HK-2 (cell line): ENCODE measurements at regions not wholly inside any gene's neighbourhood (a gene's known extent, or its start where the extent isn't known, plus 50 kb on each side); places are given as distances from the start of the nearest gene placed in this dataset.
"Not testable (repeated sequence)": the region's sequence is repeated elsewhere in the genome, so short reads cannot be mapped to it uniquely, and the experiment has no call there.

Experiments used
- DNase-seq: peaks from one replicate; pipeline ENCODE4 v3.0.0-alpha.2; 2018; ENCODE audit not compliant: unreplicated experiment

DNA sequence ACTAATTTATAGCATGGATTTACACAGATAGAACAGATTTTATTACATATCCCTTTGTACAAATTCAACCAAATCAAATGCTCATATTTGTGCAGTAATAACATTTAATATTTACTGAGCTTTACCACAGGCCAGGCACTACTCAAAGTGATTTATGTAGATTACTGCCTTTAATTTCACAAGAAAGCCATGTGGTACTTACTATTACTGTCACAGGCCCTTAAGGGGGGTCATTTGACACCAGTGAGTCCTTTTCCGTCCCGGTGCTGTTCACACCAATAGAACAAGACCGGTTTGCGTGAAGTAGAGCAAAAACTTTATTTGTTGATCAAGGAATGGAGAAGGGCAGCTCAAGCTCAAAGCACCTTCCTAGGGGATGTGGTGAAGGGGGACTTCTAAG, 308.5 kb upstream of the KCNN2 start:
- DNase-seq, result no peak

DNA sequence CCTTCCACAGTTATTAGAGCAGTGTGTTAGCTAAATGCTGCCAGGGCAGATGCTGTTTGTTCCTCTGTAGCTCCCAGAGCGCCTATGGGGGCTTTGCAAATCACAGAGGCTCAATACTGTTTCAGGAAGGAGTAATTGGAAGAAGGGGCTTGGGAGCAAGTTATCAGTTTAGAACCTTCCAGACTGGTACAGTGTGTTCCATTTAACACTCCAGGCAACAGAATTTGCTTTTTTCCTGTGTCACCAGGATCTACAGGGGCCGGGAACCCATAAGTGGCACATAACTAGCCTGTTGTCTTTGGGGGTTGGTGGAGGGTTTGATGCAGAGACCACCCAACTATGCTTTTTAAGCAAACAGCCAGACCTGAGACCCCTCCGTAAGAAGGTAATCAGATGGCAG, 307.3 kb upstream of the KCNN2 start:
- DNase-seq, result no peak

DNA sequence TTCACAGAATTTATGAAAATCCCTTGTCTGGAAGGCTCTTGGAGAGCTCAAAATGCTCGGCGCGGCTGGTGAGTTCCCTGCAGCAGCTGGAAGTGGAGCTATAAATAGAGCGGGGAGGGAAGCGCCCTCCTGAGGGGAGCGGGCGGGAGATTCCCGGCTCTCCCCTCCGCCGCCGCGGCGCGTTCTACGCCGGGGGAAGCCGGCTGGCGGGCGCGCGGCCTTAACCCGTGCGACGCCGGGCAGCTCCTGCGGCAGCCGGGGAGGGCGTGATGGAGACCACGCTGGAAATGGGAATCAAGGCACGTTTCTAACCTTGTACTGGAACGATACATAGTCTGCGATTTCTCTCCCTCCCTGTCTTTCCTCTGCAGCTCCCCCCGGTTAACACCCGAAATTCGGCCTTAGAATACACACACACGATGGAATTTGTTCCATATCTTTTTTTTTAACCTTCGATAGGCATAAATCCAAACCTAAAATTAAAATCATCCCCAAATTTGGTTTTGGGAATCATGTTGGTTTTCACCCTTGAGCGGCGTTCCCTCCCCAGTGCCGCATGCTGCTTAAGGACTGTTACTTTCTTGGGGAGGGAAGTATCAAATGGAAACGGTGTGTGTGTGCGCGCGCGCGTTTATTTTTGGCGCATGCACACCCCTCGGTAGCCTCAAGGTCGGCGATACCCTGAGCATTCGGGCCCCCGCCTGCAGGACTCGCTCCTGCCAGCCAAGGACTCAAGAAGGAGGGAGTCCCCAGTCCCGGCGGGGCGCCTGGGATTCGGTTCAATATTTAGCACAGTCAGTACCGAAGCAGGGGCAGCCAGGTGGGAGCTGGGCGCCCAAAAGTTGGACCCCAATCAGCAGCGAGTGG, 306.3 kb upstream of the KCNN2 start:
- DNase-seq, result peak; percentile 7

DNA sequence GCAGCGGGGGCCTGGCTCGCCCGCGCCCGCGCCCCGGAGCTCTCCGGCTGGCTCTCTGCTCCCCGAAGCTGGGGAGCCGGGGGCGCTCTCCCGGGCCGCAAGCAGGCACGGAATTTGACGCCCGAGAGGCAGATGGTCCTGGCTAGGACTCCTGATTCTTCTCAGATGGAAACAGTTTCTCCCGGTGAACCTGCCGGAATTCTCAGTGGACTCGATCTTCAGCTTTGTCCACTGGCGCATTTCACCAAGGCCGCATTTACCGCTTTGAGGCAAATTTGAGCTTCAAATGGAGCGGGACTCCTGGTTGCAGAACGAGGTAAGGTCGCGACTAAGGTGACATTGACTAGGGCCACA, 305.7 kb upstream of the KCNN2 start:
- no peak for DNase-seq

DNA sequence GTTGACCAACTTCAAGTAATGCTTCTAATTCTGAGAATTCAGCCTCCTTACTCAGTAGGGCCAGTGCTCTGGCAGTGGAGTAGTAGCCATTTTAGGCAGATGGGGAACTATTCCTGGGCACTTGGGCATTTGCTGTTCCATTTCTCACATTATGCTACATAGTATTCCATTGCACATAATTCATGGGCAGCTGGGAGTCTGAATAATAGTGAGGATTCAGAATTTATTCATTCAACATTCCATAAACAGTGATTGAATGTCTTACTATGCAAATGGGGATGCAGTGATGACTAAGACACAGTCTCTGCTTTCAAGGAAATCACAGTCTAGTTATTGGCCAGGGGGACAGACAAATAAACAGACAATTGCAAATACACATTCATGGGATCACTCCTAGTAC, 301.0 kb upstream of the KCNN2 start:
- no peak for DNase-seq

DNA sequence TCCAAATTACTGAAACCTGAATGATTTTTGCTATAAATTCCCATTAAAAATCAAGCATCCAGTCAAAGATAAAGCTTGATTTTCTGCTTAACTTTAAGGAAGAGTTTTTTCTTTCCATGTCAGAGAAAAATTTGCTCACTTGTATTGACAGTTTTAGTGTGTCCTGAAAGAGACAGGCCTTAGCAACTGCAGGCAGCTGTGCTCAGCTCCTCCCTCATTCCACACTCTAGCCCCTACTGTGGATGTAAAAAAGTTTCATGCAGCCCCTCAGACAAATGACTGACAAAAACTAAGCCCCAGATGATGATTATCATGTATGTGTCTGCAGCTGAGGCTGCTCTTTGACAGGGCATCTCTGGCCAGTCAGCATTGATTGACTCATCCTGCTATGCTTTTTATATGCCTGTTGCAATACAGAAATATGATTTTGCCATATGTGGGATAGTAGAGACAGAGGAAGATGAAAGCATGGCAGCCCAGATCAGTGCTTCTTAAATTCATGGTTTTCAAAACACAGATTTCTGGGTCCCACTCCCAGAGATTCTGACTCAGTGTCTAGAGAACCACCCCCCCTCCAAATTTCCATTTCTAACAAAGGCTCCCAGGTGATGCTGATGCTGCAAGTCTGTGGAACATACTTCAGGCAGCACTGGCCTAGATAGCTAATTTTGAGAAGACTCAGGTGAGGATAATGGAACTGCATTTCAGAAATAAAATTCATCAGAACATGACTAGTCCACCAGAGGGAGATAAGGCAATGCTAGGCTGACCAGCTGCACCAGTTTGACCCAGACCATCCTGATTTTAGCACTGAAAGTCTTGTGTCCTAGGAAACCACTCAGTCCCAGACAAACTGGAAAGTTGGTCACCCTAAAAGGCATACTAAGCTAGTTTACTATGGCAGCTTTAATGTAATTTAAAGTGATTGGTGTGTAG, 298.7 kb upstream of the KCNN2 start:
- DNase-seq, result no peak

DNA sequence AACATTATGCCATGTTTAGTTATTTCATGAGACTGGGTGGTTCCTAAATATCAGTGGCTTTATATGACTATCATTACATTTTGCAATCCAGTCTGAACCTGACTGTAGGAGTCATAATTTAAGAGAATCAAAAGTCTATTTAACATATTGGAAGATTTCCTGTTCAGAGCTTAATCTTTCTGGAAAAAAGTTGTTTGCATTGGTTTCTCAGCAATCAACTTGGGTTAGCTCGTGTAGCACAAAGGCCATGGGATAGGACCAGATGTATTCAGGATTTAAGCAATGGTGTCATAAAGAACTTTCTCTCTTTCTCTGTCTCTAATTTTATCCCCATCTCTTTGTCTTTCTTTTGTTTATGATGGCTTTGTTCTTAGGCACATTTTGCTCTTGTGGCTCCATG, 296.0 kb upstream of the KCNN2 start:
- DNase-seq, result no peak

DNA sequence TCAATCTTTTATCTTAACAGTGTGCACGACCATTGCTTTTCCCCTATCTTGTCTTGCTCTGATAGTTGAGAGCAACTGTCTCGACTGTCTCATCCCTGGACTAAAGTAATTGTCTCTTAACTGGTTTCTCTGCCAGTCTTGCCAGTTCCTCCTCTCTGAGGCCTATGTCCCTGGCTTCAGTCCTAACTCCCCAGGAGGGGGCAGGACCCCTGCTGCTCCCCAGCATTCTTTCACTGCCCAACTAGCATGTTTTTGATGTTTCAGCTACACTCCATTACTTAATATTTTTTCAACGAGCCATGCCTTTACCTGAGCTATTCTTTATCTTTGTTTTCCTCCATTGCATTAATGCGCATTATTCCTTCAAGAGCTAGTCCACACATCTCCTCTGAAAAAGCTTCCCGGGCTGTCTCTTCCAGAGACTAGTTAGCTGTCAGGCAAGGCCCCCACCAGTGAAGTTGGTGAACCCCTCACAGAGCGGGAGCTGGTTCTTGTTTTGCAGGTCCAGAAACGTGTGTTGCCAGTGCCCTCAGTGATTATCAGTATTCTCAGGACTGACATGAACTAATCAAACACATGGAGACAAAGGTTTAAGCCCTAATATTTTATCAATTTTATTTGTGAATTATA, 291.7 kb upstream of the KCNN2 start:
- no peak for DNase-seq

DNA sequence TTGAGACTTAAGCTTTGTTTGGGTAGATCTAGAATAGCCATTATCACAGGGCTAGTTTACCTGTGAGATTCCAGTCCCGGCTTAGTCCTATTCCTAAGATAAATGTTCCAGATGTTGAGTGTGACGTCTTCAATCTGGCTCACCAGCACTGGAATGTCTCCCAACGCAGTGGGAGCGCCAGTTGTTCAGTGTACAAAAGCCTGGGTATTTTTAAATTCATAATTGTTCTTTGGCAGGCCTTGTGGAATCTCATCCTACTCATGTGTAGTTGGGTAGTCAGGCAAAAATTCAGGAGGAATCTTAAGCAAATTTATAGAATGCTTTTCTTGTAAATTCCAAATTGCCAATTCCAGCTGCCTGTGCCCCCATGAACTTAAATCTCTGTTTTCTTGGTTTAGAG, 272.6 kb upstream of the KCNN2 start:
- no peak for DNase-seq

DNA sequence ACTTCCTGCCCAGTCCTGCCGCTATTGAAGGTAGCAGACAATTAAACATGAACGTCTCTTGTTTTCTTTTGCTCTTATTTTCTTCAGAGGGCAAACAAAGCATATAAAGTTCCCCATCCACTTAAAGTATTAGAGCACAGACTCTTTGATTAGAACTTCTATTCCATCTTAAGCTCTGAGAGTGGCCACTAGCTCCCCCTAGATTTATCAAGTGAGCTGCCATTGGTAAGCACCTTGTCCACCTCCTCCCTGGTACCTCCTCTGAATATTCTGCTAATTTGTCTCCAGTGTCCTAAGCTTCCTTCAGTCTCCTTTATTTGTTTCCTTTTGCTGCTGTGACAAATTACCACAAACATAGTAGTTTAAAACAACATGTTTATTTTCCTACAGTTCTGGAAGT, 264.3 kb upstream of the KCNN2 start:
- no peak for DNase-seq

DNA sequence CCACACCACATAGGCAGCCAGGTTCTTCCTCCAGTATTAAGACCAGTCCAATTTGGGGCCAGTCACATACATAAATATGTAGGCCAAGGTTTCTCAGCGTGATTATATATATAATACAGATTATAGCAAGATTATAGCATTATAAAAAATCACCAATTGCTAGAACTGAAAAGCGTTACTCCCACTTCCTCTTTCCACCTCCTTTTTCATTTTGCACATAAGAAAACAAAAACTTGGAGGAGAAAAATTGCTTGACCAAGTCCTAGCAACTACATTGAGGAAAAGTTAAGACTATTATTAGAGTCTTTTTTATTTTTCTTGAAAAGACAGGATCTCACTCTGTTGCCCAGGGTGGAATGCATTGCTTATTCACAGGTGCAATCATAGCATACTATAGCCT, 262.7 kb upstream of the KCNN2 start:
- no peak for DNase-seq

DNA sequence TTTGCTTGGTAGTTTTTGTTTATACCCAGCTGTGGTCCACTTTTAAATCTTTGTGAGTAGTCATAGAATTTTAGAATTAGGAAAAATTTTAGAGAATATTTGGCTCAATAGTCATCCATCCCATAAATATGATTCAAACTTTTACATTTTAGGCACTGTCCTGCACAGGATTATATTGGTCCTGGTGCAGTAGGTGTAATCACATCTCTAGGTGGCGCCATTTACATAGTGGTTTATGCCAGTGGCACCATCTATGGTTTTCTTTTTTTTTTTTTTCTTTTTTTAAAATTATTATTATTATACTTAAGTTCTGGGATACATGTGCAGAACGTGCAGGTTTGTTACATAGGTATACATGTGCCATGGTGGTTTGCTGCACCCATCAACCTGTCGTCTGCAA, 260.7 kb upstream of the KCNN2 start:
- DNase-seq, result no peak

DNA sequence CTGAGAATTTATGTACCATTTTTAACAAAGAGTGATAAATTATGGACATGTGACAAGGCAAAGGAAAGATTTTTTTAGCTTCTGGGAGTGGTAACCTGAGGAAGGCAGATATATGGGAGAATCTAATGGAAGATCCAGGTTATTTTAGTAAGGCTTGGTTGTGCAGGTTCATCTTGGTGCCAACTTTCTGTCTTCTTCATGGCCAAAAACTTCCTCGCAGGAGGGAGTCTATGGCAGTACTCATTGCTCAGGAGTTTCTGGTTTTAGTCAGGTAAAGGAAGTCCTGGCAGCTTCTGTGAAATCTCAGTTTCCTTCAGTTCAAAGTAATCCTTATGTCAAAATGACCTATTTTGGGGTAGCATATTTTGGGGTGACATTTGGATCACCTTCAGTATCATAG, 248.3 kb upstream of the KCNN2 start:
- no peak for DNase-seq

DNA sequence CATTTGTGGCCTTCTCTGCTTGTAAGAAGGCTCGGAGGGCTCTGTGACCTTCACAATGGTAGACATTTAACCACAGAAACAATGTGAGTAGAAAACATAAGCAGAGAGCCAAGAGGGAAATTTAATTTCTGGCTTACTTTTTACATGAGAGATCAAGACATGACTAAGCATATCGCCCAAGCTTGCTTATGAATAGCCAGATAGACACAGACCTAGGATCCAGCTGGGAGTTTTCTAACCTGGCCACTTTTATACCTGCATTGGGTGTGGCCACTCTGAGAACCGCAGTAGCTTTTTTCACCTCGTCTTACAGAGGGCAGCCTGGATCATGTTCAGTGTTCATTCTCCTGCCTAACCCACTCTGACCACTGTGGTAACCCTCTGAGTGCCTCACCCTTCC, 244.9 kb upstream of the KCNN2 start:
- DNase-seq, result no peak

DNA sequence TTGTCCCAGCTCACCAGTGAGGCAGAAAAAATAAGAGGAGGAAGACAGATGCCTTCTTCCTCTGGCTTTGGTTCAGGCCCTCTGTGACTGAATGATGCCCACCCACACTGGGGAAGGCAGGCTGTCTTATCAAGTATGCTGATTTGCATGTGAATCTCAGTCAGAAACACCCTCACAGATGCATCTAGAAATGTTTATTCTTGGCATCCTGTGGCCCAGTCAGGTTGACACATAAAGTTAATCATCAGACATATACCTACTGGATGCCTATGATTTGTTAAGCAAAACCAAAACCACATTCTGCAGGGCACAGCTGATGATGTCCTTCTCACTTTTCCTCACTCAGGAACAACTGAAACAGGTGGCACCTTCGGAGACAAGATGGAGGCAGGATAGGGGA, 243.4 kb upstream of the KCNN2 start:
- DNase-seq, result no peak

DNA sequence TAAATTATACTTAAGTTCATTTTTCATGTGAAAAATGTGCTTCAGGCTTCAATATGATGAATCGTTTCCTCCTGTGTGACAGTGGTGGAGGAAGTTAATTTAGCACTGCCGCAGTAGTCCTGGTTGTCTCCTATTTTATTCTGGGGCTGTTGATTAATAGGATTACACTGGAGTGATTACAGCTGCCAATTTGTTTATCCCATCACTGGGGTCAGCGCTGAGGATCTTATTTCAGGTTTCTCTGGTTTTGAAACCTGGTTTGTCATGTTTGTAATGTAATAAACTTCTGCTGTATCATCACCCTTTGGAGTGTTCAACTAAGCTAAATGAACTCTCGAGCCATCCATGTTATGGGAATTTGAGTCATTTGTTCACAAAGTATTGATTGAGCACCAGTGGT, 241.7 kb upstream of the KCNN2 start:
- DNase-seq, result no peak

DNA sequence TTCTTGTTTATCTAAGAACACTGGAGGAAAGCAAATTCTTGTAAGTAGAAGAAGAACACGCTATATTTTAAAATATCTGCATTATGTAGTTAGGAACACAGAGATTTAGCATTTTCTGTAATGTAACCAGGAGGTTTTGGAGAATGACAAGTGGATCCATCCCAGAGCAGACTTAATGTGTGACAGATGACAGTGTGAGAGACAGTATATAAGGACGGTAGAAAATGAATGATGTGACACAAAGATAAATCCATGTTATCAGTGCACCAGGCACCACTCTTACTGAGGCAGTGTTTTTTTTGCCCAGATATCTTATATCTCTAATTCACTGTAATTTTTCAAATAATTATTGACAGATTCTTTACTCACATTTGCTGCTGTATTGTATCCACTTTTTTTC, 239.0 kb upstream of the KCNN2 start:
- DNase-seq, result no peak

DNA sequence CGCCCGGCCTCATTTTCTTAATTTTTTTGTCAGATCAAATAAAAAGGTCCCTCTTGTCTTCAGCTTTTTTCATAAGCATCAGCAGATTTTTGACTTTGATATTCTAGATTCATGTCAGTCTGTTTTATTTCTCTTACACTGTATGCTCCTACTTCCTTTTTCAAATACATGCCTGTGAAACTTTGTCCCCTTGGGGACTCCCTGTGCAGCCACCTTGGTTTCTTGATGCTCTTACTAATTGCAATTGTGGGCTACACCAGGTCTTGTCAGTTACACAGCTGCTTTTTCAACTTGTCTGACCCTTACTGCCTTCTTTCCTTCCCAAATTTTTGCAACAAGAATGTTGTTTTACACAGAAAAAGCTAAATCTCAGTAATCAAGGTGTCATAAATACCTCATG, 238.2 kb upstream of the KCNN2 start:
- DNase-seq, result no peak

DNA sequence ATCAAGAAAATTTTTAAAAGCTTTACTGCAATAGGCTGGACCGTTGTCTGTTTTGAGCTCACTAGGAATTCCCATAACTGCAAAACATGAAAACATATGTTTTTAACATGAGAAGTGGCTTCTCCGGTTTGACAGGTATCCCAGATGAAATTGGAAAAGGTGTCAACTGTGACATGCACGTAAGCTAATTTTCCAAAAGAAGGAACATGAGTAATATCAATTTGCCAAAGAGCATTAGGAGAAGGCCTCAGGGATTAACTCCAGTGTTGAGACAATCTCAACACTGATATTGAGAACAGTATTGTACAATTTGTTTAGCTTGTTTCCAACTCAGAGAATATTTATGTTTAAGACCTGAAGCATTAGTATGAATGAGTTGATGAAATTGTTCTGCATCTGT, 215.5 kb upstream of the KCNN2 start:
- no peak for DNase-seq

DNA sequence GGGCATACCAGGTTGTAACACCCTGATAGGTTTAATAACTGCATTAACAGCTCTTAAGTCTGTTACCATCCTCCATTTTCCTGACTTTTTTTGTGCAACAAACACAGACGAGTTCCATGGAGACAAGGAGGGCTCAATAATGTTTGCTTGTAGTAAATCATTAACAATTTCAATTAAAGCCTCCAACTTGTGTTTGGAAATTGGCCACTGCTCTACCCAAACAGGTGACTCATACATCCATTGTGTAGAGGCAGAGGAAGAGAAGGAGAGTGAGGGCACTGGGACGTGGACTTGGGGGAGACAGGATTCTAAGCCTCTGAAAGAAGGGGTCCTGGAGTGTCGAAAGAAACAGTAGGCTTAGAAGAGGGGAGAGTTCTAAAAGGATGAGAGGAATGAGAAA, 213.6 kb upstream of the KCNN2 start:
- DNase-seq, result no peak

DNA sequence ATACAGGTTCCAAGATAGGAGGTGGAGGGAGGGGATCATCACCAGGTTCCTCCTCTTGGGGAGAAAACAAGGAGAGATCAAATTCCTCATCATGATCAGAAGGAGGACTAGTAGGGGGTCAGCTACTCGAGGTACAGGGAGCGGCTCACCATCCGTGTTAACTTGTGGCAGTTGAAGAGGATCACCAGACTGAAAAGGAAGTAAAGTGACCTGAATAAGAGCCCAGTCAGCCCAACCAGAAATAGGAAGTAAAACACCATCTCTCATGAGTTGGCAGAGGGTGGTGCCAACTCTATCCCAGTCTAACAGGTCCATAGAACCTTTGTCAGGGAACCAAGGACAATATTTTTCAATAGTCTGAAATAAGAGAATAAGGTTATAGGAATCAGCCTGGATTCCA, 213.1 kb upstream of the KCNN2 start:
- DNase-seq, result not testable (repeated sequence)

DNA sequence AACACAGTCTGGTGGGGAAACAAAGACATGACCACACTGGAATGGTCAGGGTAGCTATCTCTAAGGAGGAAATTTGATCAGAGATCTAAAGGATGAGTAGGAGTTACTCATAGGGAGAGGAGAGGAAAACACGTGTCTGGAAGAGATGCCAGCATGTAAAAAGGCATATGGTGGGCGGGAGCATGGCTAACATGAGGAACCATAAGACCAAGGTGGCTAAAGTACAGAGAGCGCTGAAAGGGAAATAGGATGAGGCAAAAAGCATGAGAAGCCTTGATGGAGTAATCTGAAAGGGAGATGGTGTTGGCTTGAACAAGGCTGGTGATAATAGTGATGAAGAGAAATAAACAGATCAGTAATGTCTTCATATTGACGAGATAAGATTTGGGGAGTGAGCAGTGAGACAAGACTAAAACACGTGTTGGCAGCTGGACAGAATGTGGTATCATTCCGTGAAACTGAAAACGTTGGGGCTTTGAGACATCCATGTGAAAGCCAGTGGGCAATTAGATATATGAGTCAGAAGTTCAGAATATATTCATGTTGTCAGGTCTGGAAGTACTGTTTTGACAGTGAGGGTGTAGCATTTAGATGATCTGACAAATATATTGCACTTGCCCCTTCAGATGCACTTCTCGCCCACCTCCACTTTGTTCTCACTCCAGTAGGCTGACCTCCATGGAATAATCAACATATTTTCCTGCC, 209.1 kb upstream of the KCNN2 start:
- DNase-seq, result no peak
